ENCODE measurements at regions not wholly inside any gene's neighbourhood (a gene's known extent, or its start where the extent isn't known, plus 50 kb on each side); places are given as distances from the start of the nearest gene placed in this dataset.

DNA sequence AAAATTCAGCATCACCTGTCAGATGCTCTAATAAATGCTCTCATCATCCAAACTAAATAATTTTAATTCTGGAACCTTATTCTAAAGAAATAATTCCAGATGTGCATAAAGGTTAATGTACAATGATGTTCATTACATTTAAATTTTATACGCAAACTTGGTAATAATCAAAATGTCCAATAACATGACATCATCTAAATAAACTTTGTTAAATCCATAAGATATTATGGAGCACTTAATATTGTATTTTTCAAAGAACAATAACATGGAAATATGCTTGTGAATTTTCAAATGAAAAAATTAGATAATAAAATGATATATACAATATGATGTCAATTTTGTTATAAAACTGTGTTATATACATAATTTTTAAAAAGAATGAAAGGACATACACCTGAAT lies 92.1 kb upstream of the ZCCHC13 start:
- no peak overlapping the region for H3K18ac ChIP-seq (ENCODE audit: insufficient read length, low read depth, low read length)
- no peaks in the 10 kb centered on the region for H3K27me3 ChIP-seq (ENCODE audit: insufficient read depth, low read length)
- H3K23ac ChIP-seq (ENCODE audit: insufficient read length, low read depth, low read length), result no peak overlapping the region
- no peak overlapping the region for H3K27ac ChIP-seq (ENCODE audit: insufficient read length, low read depth, low read length)
- no peak overlapping the region for H3K56ac ChIP-seq (ENCODE audit: insufficient read length, low read depth, low read length)
- peaks cover 48 to 61% (median 59%) of the 10 kb centered on the region in 3 experiments for H3K36me3 Mint-ChIP-seq (ENCODE audit: insufficient read depth in 1 of 3, low read depth in 3 of 3)
- no peak overlapping the region for H2BK12ac ChIP-seq (ENCODE audit: insufficient read length, low read depth, low read length)
- H3K4me1 ChIP-seq (ENCODE audit: insufficient read depth, low read length), result no peaks in the 10 kb centered on the region
- H2BK5ac ChIP-seq (ENCODE audit: insufficient read length, low read length), result no peak overlapping the region
- no peak overlapping the region for H3K4ac ChIP-seq (ENCODE audit: low read depth, low read length)
- no CpG with 5 or more reads among the region's 1 CpG for WGBS (ENCODE audit: extremely low coverage, insufficient read length, low lambda C conversion rate)
- no peak overlapping the region for H2BK120ac ChIP-seq (ENCODE audit: low read depth, low read length, poor library complexity, severe bottlenecking)
- no peak overlapping the region for H3K9ac ChIP-seq (ENCODE audit: extremely low read depth, insufficient read length, low read length)
- no peak overlapping the region for H3T11ph ChIP-seq (ENCODE audit: low read length)
- peaks cover 2% of the 10 kb centered on the region for H3K79me1 ChIP-seq (ENCODE audit: insufficient read depth, low read depth, low read length, poor library complexity, severe bottlenecking)
- H2BK15ac ChIP-seq (ENCODE audit: low read depth, low read length), result no peak overlapping the region
- no peak overlapping the region for H2AFZ ChIP-seq (ENCODE audit: low read length)
- H3K4me2 ChIP-seq (ENCODE audit: insufficient read depth, insufficient read length, low read length), result no peak overlapping the region
- no peak overlapping the region for H3K27ac Mint-ChIP-seq
- H4K5ac ChIP-seq (ENCODE audit: insufficient read length, low read depth, low read length), result no peak overlapping the region
- TF ChIP-seq, protein P1, sequence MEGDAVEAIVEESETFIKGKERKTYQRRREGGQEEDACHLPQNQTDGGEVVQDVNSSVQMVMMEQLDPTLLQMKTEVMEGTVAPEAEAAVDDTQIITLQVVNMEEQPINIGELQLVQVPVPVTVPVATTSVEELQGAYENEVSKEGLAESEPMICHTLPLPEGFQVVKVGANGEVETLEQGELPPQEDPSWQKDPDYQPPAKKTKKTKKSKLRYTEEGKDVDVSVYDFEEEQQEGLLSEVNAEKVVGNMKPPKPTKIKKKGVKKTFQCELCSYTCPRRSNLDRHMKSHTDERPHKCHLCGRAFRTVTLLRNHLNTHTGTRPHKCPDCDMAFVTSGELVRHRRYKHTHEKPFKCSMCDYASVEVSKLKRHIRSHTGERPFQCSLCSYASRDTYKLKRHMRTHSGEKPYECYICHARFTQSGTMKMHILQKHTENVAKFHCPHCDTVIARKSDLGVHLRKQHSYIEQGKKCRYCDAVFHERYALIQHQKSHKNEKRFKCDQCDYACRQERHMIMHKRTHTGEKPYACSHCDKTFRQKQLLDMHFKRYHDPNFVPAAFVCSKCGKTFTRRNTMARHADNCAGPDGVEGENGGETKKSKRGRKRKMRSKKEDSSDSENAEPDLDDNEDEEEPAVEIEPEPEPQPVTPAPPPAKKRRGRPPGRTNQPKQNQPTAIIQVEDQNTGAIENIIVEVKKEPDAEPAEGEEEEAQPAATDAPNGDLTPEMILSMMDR (conservative IDR thresholded peaks at IDR 0.05), result no peak
- H3K79me2 ChIP-seq (ENCODE audit: insufficient read depth, low read length), result no peaks in the 10 kb centered on the region
- no peak overlapping the region for H4K8ac ChIP-seq (replicated peaks; ENCODE audit: insufficient read length, low read depth, low read length)
- DNase-seq, result no peak
- no peak overlapping the region for H2AK5ac ChIP-seq (ENCODE audit: insufficient read length, low read length)
- no peaks in the 10 kb centered on the region; the same call in 1 of the 2 replicates for H3K27me3 Mint-ChIP-seq (ENCODE audit: low read depth)
- no peak overlapping the region for H4K91ac ChIP-seq (ENCODE audit: insufficient read length, low read depth, low read length)
- H4K20me1 ChIP-seq (ENCODE audit: control insufficient read depth, insufficient read depth, insufficient read length), result no peaks in the 10 kb centered on the region
- H3K9me3 Mint-ChIP-seq, result peaks cover 0 to 2% of the 10 kb centered on the region in 2 experiments; a peak in 2 of 5 replicates
- no peak overlapping the region for H3K4me3 Mint-ChIP-seq
- no peaks in the 10 kb centered on the region for H3K23me2 ChIP-seq (ENCODE audit: insufficient read length, low read depth, low read length, poor library complexity, severe bottlenecking)
- H2BK20ac ChIP-seq (ENCODE audit: low read depth, low read length, poor library complexity, severe bottlenecking), result no peak overlapping the region
- no peaks in the 10 kb centered on the region for H3K9me3 ChIP-seq (ENCODE audit: control insufficient read depth, low read depth, low read length)
- H3K14ac ChIP-seq (ENCODE audit: insufficient read depth, low read length), result no peak overlapping the region
- peaks cover 7 to 10% of the 10 kb centered on the region in 2 experiments for H3K4me1 Mint-ChIP-seq

All from H9 (cell line).